HCT116 (cell line): ENCODE measurements at regions not wholly inside any gene's neighbourhood (a gene's known extent, or its start where the extent isn't known, plus 50 kb on each side); places are given as distances from the start of the nearest gene placed in this dataset.

ENCODE experiments used
- ATAC-seq: fragments of 200-7000 bp; cut with Tn5 transposase; 2 replicates; pipeline ENCODE4 v1.9.1; 2020; ENCODE audit warnings: mild to moderate bottlenecking, moderate library complexity
- BruUV-seq: library from RNA; stranded (reverse); fragments of 400-500 nt; replicated peaks from 2 replicates; lab custom pipeline; 2021; lab: Mats Ljungman, UMichigan
- CTCF ChIA-PET: fragments of 300-600 bp; sonication (Branson Sonifier 250); formaldehyde crosslinking; loops from one replicate; lab custom pipeline; 2021; ENCODE audit warnings: antibody characterized with exemption; lab: Charles Lee
- POLR2A ChIA-PET: fragments of 300-600, 350-600 bp; sonication (Branson Sonifier 250); formaldehyde crosslinking; loops from one replicate; lab custom pipeline; 2021; ENCODE audit warnings: antibody characterized with exemption; lab: Charles Lee
- RAD21 ChIA-PET, 2 experiments: fragments of 300-600 bp; sonication (Branson Sonifier 250); formaldehyde crosslinking; loops; one replicate each; lab custom pipeline; 2023; ENCODE audit warnings: low total read pairs in 2 of 2; ENCODE audit not compliant: uncharacterized antibody in 2 of 2, unreplicated experiment in 2 of 2, low non-redundant PET in 1 of 2; lab: Charles Lee
- DNase-seq: peaks from one replicate; pipeline ENCODE4 v3.0.0-alpha.2; 2010; ENCODE audit warnings: low read depth, low spot score
- H2AFZ ChIP-seq: fragments of 200-600 bp; shearing (Covaris generic), sonication (generic); 2 replicates; pipeline ENCODE4 v1.6.1; 2017; ENCODE audit warnings: low read depth, mixed run types, mixed read lengths, antibody characterized with exemption, low read length; ENCODE audit not compliant: poor library complexity, severe bottlenecking
- H3K27ac ChIP-seq: 2 replicates; pipeline ENCODE4 v1.5.1; 2012; ENCODE audit warnings: low read depth, low read length
- H3K27me3 ChIP-seq: fragments of 200-600 bp; sonication (generic); 2 replicates; pipeline ENCODE4 v1.6.1; 2016; ENCODE audit warnings: mixed run types, low read length, mixed read lengths; ENCODE audit not compliant: insufficient read depth
- H3K36me3 ChIP-seq, 2 experiments: fragments of 200-500 bp in 1 of 2; fragments of 200-600 bp in 1 of 2; sonication (Bioruptor generic) in 1 of 2; sonication (generic) in 1 of 2; 2 replicates each; pipeline versions ENCODE4 v1.5.1 to v1.6.1; 2014 to 2016; ENCODE audit warnings: low read length in 2 of 2, inconsistent platforms in 1 of 2, mixed read lengths in 1 of 2, mixed run types in 1 of 2; ENCODE audit not compliant: insufficient read depth in 2 of 2, control insufficient read depth in 1 of 2
- H3K4me1 ChIP-seq, 2 experiments: fragments of 200-600 bp in 1 of 2; sonication (generic) in 1 of 2; 2 replicates each; pipeline versions ENCODE4 v1.5.1 to v1.6.1; 2012 to 2017; ENCODE audit warnings: low read length in 2 of 2, inconsistent platforms in 1 of 2, mild to moderate bottlenecking in 1 of 2, mixed read lengths in 1 of 2, mixed run types in 1 of 2, moderate library complexity in 1 of 2; ENCODE audit not compliant: insufficient read depth in 2 of 2, control insufficient read depth in 1 of 2
- H3K4me2 ChIP-seq: fragments of 200-600 bp; sonication (generic); 2 replicates; pipeline ENCODE4 v1.6.1; 2017; ENCODE audit warnings: mixed run types, low read length, mixed read lengths
- H3K4me3 ChIP-seq, 2 experiments: fragments of 200-600 bp in 1 of 2; sonication (generic) in 1 of 2; replicated peaks in 1 of 2; 2 replicates each; pipeline ENCODE4 v1.5.1; 2011 to 2016; ENCODE audit warnings: low read length in 2 of 2, control low read depth in 1 of 2, low read depth in 1 of 2, mild to moderate bottlenecking in 1 of 2, mixed read lengths in 1 of 2, mixed run types in 1 of 2
- H3K79me2 ChIP-seq: fragments of 200-600 bp; sonication (generic); 2 replicates; pipeline ENCODE4 v1.6.1; 2017; ENCODE audit warnings: mild to moderate bottlenecking, mixed run types, low read length, moderate library complexity, mixed read lengths; ENCODE audit not compliant: insufficient read depth
- H3K9ac ChIP-seq: fragments of 200-600 bp; sonication (generic); 2 replicates; pipeline ENCODE4 v1.6.1; 2016; ENCODE audit warnings: low read length, mixed read lengths
- H3K9me2 ChIP-seq: fragments of 200-600 bp; sonication (generic), shearing (Covaris generic); 2 replicates; pipeline ENCODE4 v1.6.1; 2017; ENCODE audit warnings: mixed run types, mild to moderate bottlenecking, moderate library complexity; ENCODE audit not compliant: insufficient read depth
- H3K9me3 ChIP-seq, 2 experiments: fragments of 200-500 bp in 1 of 2; fragments of 200-600 bp in 1 of 2; sonication (Bioruptor generic) in 1 of 2; sonication (generic) in 1 of 2; 2 replicates each; pipeline ENCODE4 v1.6.1; 2014 to 2017; ENCODE audit warnings: low read length in 2 of 2, mixed read lengths in 2 of 2, inconsistent platforms in 1 of 2, low read depth in 1 of 2, mild to moderate bottlenecking in 1 of 2, mixed run types in 1 of 2, moderate library complexity in 1 of 2; ENCODE audit not compliant: control insufficient read depth in 1 of 2, insufficient read depth in 1 of 2
- H4K20me1 ChIP-seq: fragments of 200-600 bp; sonication (generic), shearing (Covaris generic); 2 replicates; pipeline ENCODE4 v1.6.1; 2017; ENCODE audit warnings: mixed run types, mild to moderate bottlenecking, moderate library complexity; ENCODE audit not compliant: insufficient read depth
- CEBPB ChIP-seq: IDR thresholded peaks from 2 replicates; pipeline ENCODE4 v1.6.1; 2012; ENCODE audit warnings: low read depth
- EGR1 ChIP-seq: IDR thresholded peaks from 2 replicates; pipeline ENCODE4 v1.6.1; 2012; ENCODE audit warnings: low read depth
- ELF1 ChIP-seq: IDR thresholded peaks from 2 replicates; pipeline ENCODE4 v1.6.1; 2012; ENCODE audit warnings: low read depth, borderline replicate concordance
- EZH2 ChIP-seq: fragments of 200-600 bp; sonication (generic); IDR thresholded peaks from 2 replicates; pipeline ENCODE4 v1.6.1; 2017; ENCODE audit warnings: antibody characterized with exemption, mixed run types
- EZH2phosphoT487 ChIP-seq: fragments of 200-600 bp; IDR thresholded peaks from 2 replicates; pipeline ENCODE4 v1.6.1; 2018; ENCODE audit warnings: antibody characterized with exemption, borderline replicate concordance
- FOSL1 ChIP-seq: IDR thresholded peaks from 2 replicates; pipeline ENCODE4 v1.6.1; 2012; ENCODE audit warnings: low read depth
- JUND ChIP-seq: IDR thresholded peaks from 2 replicates; pipeline ENCODE4 v1.6.1; 2012
- POLR2A ChIP-seq: IDR thresholded peaks from 2 replicates; pipeline ENCODE4 v1.7.0; 2011; ENCODE audit warnings: borderline replicate concordance; ENCODE audit not compliant: insufficient read depth, insufficient read length; ENCODE audit errors: extremely low read depth
- SIN3A ChIP-seq: IDR thresholded peaks from 2 replicates; pipeline ENCODE4 v1.6.1; 2012; ENCODE audit warnings: low read depth
- SRF ChIP-seq: IDR thresholded peaks from 2 replicates; pipeline ENCODE4 v1.6.1; 2012; ENCODE audit warnings: low read depth
- YY1 ChIP-seq: IDR thresholded peaks from 2 replicates; pipeline ENCODE4 v1.6.1; 2011; ENCODE audit warnings: low read length, low read depth, moderate library complexity, mild to moderate bottlenecking; ENCODE audit not compliant: insufficient replicate concordance; ENCODE audit errors: extremely low read depth
- ZNF274 ChIP-seq: fragments of 200-500 bp; sonication (Bioruptor generic); IDR thresholded peaks from 2 replicates; pipeline ENCODE4 v1.6.1; 2014; ENCODE audit warnings: mild to moderate bottlenecking, low read depth, low read length, inconsistent platforms
- intact Hi-C: fragments of 100-400 bp; cut with micrococcal nuclease; formaldehyde crosslinking; loops from 2 replicates; pipeline ENCODE4 v1.10.0; 2022
- TF ChIP-seq, protein P1 (sequence below): IDR thresholded peaks from 2 replicates; pipeline ENCODE4 v1.6.1; 2012
- TF ChIP-seq, protein P2 (sequence below): IDR thresholded peaks from 2 replicates; pipeline ENCODE4 v1.6.1; 2012; ENCODE audit warnings: low read depth
- TF ChIP-seq, protein P3 (sequence below): IDR thresholded peaks from 2 replicates; pipeline ENCODE4 v1.6.1; 2011; ENCODE audit warnings: mild to moderate bottlenecking, low read length, moderate library complexity; ENCODE audit not compliant: insufficient replicate concordance; ENCODE audit errors: extremely low read depth

DNA sequence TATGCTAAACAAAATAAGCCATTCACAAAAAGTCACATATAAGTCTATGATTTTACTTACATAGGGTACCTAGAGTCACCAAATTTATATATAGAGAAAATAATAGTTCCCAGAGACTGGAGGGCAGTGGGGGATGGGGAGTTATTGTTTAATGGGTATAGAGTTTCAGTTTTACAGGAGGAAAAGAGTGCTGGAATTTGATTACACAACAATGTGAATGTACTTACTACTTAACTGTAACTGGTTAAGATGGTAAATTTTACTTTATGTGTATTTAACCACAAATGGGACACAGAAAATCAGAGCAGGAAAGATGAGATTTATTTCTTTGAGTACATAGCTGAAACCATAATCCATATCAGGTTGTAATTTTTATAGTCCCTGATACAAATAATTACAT lies 144.4 kb downstream of the TMA16 start:
- RAD21 ChIA-PET = no interaction called here
- Histone ChIP-seq H3K4me3 (no peak overlapping the region), H2AFZ (no peak overlapping the region), H3K4me1 (no peaks in the 10 kb centered on the region), H4K20me1 (no peaks in the 10 kb centered on the region), H3K27me3 (no peaks in the 10 kb centered on the region), H3K36me3 (no peaks in the 10 kb centered on the region), H3K27ac (no peak overlapping the region), H3K9ac (no peak overlapping the region), H3K9me3 (no peaks in the 10 kb centered on the region), H3K79me2 (no peaks in the 10 kb centered on the region), H3K4me2 (no peak overlapping the region), H3K9me2 (no peaks in the 10 kb centered on the region)
- ATAC-seq = no peak
- BruUV-seq = no TSS peak
- CTCF ChIA-PET = no interaction called here
- TF ChIP-seq, protein P1, sequence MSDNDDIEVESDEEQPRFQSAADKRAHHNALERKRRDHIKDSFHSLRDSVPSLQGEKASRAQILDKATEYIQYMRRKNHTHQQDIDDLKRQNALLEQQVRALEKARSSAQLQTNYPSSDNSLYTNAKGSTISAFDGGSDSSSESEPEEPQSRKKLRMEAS = no peak
- no peak for TF ChIP-seq FOSL1
- TF ChIP-seq, protein P2, sequence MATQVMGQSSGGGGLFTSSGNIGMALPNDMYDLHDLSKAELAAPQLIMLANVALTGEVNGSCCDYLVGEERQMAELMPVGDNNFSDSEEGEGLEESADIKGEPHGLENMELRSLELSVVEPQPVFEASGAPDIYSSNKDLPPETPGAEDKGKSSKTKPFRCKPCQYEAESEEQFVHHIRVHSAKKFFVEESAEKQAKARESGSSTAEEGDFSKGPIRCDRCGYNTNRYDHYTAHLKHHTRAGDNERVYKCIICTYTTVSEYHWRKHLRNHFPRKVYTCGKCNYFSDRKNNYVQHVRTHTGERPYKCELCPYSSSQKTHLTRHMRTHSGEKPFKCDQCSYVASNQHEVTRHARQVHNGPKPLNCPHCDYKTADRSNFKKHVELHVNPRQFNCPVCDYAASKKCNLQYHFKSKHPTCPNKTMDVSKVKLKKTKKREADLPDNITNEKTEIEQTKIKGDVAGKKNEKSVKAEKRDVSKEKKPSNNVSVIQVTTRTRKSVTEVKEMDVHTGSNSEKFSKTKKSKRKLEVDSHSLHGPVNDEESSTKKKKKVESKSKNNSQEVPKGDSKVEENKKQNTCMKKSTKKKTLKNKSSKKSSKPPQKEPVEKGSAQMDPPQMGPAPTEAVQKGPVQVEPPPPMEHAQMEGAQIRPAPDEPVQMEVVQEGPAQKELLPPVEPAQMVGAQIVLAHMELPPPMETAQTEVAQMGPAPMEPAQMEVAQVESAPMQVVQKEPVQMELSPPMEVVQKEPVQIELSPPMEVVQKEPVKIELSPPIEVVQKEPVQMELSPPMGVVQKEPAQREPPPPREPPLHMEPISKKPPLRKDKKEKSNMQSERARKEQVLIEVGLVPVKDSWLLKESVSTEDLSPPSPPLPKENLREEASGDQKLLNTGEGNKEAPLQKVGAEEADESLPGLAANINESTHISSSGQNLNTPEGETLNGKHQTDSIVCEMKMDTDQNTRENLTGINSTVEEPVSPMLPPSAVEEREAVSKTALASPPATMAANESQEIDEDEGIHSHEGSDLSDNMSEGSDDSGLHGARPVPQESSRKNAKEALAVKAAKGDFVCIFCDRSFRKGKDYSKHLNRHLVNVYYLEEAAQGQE = no peak
- no peak for TF ChIP-seq POLR2A
- TF ChIP-seq EGR1 = no peak
- TF ChIP-seq CEBPB = no peak
- no peak for TF ChIP-seq ZNF274
- TF ChIP-seq SIN3A = no peak
- TF ChIP-seq EZH2 = no peak
- TF ChIP-seq ELF1 = no peak
- no peak for TF ChIP-seq JUND
- TF ChIP-seq EZH2phosphoT487 = no peak
- TF ChIP-seq SRF = no peak
- no peak for TF ChIP-seq YY1
- TF ChIP-seq, protein P3, sequence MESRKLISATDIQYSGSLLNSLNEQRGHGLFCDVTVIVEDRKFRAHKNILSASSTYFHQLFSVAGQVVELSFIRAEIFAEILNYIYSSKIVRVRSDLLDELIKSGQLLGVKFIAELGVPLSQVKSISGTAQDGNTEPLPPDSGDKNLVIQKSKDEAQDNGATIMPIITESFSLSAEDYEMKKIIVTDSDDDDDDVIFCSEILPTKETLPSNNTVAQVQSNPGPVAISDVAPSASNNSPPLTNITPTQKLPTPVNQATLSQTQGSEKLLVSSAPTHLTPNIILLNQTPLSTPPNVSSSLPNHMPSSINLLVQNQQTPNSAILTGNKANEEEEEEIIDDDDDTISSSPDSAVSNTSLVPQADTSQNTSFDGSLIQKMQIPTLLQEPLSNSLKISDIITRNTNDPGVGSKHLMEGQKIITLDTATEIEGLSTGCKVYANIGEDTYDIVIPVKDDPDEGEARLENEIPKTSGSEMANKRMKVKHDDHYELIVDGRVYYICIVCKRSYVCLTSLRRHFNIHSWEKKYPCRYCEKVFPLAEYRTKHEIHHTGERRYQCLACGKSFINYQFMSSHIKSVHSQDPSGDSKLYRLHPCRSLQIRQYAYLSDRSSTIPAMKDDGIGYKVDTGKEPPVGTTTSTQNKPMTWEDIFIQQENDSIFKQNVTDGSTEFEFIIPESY = no peak
- intact Hi-C loops = no loop called here
- no peak for DNase-seq
- POLR2A ChIA-PET = no interaction called here
